Central memory CD8-positive, alpha-beta T cell (primary cell): ENCODE measurements at regions not wholly inside any gene's neighbourhood (a gene's known extent, or its start where the extent isn't known, plus 50 kb on each side); places are given as distances from the start of the nearest gene placed in this dataset.

Experiments used
- ATAC-seq: fragments of 150-1000 bp; cut with Tn5 transposase; replicated peaks from 2 replicates; pipeline ENCODE4 v1.10.0; 2022; ENCODE audit warnings: mild to moderate bottlenecking, moderate FRiP score, moderate number of reproducible peaks; ENCODE audit not compliant: poor library complexity, severe bottlenecking; ENCODE audit errors: extremely low read depth
- DNase-seq, 2 donors: peaks; one replicate each; pipeline ENCODE4 v3.0.0; 2021; ENCODE audit warnings: low spot score in 2 of 2
- H3K27ac Mint-ChIP-seq: one replicate; pipeline ENCODE4 v1.8.0; 2022; ENCODE audit warnings: low read depth, mild to moderate bottlenecking, moderate library complexity, mixed read lengths
- H3K27me3 Mint-ChIP-seq: one replicate; pipeline ENCODE4 v1.8.0; 2022; ENCODE audit warnings: mixed read lengths
- H3K36me3 Mint-ChIP-seq: one replicate; pipeline ENCODE4 v1.8.0; 2022; ENCODE audit warnings: mild to moderate bottlenecking, moderate library complexity, mixed read lengths; ENCODE audit not compliant: insufficient read depth
- H3K4me1 Mint-ChIP-seq: one replicate; pipeline ENCODE4 v1.8.0; 2022; ENCODE audit warnings: mixed read lengths
- H3K4me3 Mint-ChIP-seq: one replicate; pipeline ENCODE4 v1.8.0; 2022; ENCODE audit warnings: mild to moderate bottlenecking, moderate library complexity, mixed read lengths
- H3K9me3 Mint-ChIP-seq: one replicate; pipeline ENCODE4 v1.8.0; 2022; ENCODE audit warnings: mixed read lengths

DNA sequence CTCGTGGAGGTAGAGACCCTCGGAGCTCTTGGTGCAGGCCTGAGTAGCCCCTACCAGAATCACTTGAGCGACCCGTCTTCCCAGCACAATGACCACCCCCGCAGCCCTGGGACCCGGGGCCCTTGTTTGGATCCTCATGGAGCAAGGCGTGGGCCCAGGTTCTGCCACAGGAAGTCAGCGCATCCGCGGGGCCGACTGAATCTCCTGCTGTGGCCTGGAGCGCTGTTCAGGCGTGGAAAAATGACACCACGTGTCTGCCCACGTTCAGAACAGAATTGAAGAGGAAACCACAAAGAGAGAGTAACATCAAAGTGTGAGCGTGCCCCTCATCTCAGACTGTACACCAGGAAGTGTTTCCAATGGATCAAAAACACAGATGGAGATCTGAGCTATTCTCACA is 1479.2 kb downstream of the TBC1D22A start:
- H3K27ac Mint-ChIP-seq, result peak overlapping the region; percentile 71
- no peak for ATAC-seq

GRCh38 chr22:48240935-48241230 is 1478.4 kb downstream of the TBC1D22A start:
- ATAC-seq, result no peak
- no peak overlapping the region for H3K4me3 Mint-ChIP-seq

More for the DNA sequence above, 1479.2 kb downstream of the TBC1D22A start:
- Mint-ChIP-seq H3K36me3 (peaks cover 2% of the 10 kb centered on the region), H3K9me3 (no peaks in the 10 kb centered on the region), H3K4me3 (peak overlapping the region; percentile 59), H3K4me1 (peaks cover 47% of the 10 kb centered on the region), H3K27me3 (peaks cover 14% of the 10 kb centered on the region)
- no peak for DNase-seq

GRCh38 chr22:48240148-48240934 is 1477.9 kb downstream of the TBC1D22A start:
- DNase-seq (peak in 1 of 2 donors; percentile 0), ATAC-seq (no peak)
- H3K4me1 Mint-ChIP-seq, result peaks cover 39% of the 10 kb centered on the region
- H3K36me3 Mint-ChIP-seq, result peaks cover 2% of the 10 kb centered on the region
- no peak overlapping the region for H3K4me3 Mint-ChIP-seq
- H3K27ac Mint-ChIP-seq, result no peak overlapping the region
- H3K27me3 Mint-ChIP-seq, result peaks cover 7% of the 10 kb centered on the region
- no peaks in the 10 kb centered on the region for H3K9me3 Mint-ChIP-seq

More at GRCh38 chr22:48240935-48241230, 1478.4 kb downstream of the TBC1D22A start:
- Mint-ChIP-seq H3K9me3 (no peaks in the 10 kb centered on the region), H3K4me1 (peaks cover 43% of the 10 kb centered on the region), H3K27ac (no peak overlapping the region), H3K27me3 (peaks cover 8% of the 10 kb centered on the region), H3K36me3 (peaks cover 2% of the 10 kb centered on the region)
- DNase-seq, result no peak

DNA sequence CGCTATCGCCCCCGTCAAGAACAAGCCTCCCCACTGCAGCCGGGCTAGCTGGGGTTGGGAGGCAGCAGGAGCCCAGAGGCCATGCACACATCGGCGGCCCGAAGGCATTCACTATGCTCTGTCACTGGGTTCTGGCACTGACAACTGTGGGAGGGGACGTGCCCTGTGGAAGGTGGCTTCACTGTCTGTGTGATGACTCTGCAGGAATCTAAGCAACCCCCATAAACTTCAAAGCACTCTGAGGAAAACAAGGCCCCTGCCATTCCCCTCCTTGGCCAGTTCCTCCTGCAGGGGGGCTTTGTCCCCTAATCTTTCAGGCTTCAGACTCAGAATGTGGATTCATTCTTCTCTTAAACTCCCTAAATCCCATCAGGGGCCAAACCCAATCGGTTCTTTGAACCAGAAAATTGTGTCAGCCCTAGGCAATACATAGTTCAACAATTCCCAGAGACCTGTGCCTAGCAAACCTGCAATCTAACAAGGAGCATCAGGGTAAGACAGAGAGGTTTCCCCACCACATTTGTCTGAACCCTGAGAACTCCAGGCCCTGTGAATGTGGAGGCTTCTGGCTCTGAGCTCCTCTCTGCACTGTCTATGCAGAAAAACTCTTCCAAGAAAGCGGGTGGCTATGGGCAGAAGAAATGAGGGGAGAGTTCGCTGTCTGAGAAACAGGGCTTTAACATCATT is 1477.2 kb downstream of the TBC1D22A start:
- H3K9me3 Mint-ChIP-seq, result no peaks in the 10 kb centered on the region
- DNase-seq (peak in 1 of 2 donors; percentile 0), ATAC-seq (no peak)
- no peaks in the 10 kb centered on the region for H3K27me3 Mint-ChIP-seq
- no peak overlapping the region for H3K4me3 Mint-ChIP-seq
- H3K4me1 Mint-ChIP-seq, result peaks cover 32% of the 10 kb centered on the region
- no peak overlapping the region for H3K27ac Mint-ChIP-seq
- H3K36me3 Mint-ChIP-seq, result peaks cover 4% of the 10 kb centered on the region

GRCh38 chr22:48238966-48239365 is 1476.5 kb downstream of the TBC1D22A start:
- DNase-seq, result no peak
- Mint-ChIP-seq H3K27me3 (no peaks in the 10 kb centered on the region), H3K9me3 (peaks cover 2% of the 10 kb centered on the region), H3K4me1 (peaks cover 28% of the 10 kb centered on the region), H3K27ac (no peak overlapping the region), H3K36me3 (peaks cover 4% of the 10 kb centered on the region), H3K4me3 (no peak overlapping the region)
- no peak for ATAC-seq

GRCh38 chr22:48238284-48238915 is 1476.0 kb downstream of the TBC1D22A start:
- H3K27ac Mint-ChIP-seq, result no peak overlapping the region
- DNase-seq (no peak), ATAC-seq (no peak)
- peaks cover 4% of the 10 kb centered on the region for H3K36me3 Mint-ChIP-seq
- H3K4me1 Mint-ChIP-seq, result peaks cover 28% of the 10 kb centered on the region
- H3K27me3 Mint-ChIP-seq, result no peaks in the 10 kb centered on the region
- H3K4me3 Mint-ChIP-seq, result no peak overlapping the region
- H3K9me3 Mint-ChIP-seq, result peaks cover 7% of the 10 kb centered on the region

GRCh38 chr22:48237466-48238283 is 1475.2 kb downstream of the TBC1D22A start:
- peaks cover 24% of the 10 kb centered on the region for H3K4me1 Mint-ChIP-seq
- no peak overlapping the region for H3K27ac Mint-ChIP-seq
- H3K36me3 Mint-ChIP-seq, result peaks cover 4% of the 10 kb centered on the region
- DNase-seq (no peak), ATAC-seq (no peak)
- peaks cover 11% of the 10 kb centered on the region for H3K9me3 Mint-ChIP-seq
- H3K27me3 Mint-ChIP-seq, result peaks cover under 1% of the 10 kb centered on the region
- no peak overlapping the region for H3K4me3 Mint-ChIP-seq

- peaks cover 10% of the 10 kb centered on the region for H3K27me3 Mint-ChIP-seq
- peaks cover 1% of the 10 kb centered on the region for H3K36me3 Mint-ChIP-seq
- H3K9me3 Mint-ChIP-seq, result peaks cover 20% of the 10 kb centered on the region
- no peak for DNase-seq
- ATAC-seq, result no peak
- H3K4me3 Mint-ChIP-seq, result no peak overlapping the region
- no peak overlapping the region for H3K27ac Mint-ChIP-seq
- peaks cover 11% of the 10 kb centered on the region for H3K4me1 Mint-ChIP-seq
Observed at GRCh38 chr22:48236261-48236660, 1473.8 kb downstream of the TBC1D22A start.

DNA sequence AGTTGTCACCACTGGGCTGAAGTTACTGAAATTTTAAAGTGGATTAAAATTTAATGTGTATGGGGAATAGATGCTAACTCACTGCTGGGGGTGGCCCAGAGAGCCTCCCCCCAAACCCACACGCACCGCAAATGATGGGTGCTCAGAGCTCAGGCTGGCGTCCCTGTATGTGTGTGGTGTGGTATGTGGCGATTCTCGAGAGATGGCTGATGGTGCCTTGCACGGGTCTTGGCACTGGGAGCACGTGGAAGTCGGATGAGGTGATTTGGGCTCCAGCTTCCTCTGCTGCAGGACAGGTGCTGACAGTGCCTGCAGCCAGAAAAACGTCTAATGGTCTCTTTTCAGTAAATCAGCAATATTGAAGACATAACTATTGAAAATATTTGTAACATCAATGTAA is 1473.3 kb downstream of the TBC1D22A start:
- DNase-seq (no peak), ATAC-seq (no peak)
- H3K4me1 Mint-ChIP-seq, result peaks cover 6% of the 10 kb centered on the region
- H3K27ac Mint-ChIP-seq, result no peak overlapping the region
- H3K36me3 Mint-ChIP-seq, result peaks cover 1% of the 10 kb centered on the region
- H3K4me3 Mint-ChIP-seq, result no peak overlapping the region
- H3K27me3 Mint-ChIP-seq, result peaks cover 10% of the 10 kb centered on the region
- peaks cover 20% of the 10 kb centered on the region for H3K9me3 Mint-ChIP-seq

DNA sequence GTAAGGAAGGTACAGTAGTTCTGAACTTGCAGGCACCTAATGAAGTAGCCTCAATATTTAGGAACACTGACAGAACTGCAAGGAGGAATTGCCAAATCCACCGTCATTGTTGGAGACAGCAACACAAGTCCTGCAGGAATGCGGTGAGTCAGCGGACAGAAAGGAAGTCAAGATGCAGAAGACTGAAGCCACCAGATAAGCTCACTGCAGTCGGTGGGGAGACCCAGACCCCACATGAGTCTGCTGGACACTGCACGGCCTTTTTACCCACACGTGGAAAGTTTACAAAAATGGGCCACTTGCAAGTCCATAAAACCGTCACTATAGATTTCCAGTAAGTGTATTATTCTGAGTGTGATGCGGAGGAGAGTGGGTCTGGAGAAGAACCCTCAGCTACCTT is 1471.6 kb downstream of the TBC1D22A start:
- no peak for ATAC-seq
- no peaks in the 10 kb centered on the region for H3K4me1 Mint-ChIP-seq
- peaks cover 1% of the 10 kb centered on the region for H3K36me3 Mint-ChIP-seq
- peaks cover 20% of the 10 kb centered on the region for H3K9me3 Mint-ChIP-seq
- H3K27me3 Mint-ChIP-seq, result peaks cover 11% of the 10 kb centered on the region
- H3K27ac Mint-ChIP-seq, result no peak overlapping the region
- no peak overlapping the region for H3K4me3 Mint-ChIP-seq
- no peak for DNase-seq

- Mint-ChIP-seq H3K4me3 (no peak overlapping the region), H3K27ac (no peak overlapping the region), H3K27me3 (peaks cover 15% of the 10 kb centered on the region), H3K36me3 (peaks cover 1% of the 10 kb centered on the region), H3K9me3 (peaks cover 20% of the 10 kb centered on the region), H3K4me1 (no peaks in the 10 kb centered on the region)
- ATAC-seq (no peak), DNase-seq (no peak)
Observed at GRCh38 chr22:48233586-48233985, 1471.1 kb downstream of the TBC1D22A start.

DNA sequence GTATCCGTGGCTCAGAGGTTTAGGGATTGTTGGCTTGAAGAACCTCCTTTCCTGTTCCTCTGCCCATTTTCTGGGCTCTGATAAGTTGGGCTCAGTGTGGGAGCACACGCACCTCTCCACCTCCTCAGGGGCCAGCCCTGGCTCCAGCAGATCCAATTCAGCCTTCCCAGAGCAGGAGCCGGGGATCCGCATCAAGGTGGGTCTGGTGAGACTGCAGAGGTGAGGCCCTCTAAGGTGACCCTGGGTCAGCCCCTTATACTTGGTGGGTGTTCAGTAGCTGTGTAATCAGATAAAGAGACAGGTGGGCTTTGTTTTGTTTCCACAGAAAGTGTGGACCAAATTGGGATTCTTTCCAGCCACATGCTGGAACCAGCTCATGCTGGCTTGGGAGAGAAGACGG is 1466.0 kb downstream of the TBC1D22A start:
- peak in 1 of 2 donors; percentile 5 for DNase-seq
- Mint-ChIP-seq H3K27me3 (peaks cover 55% of the 10 kb centered on the region), H3K4me1 (no peaks in the 10 kb centered on the region), H3K4me3 (no peak overlapping the region), H3K9me3 (peaks cover 13% of the 10 kb centered on the region), H3K36me3 (no peaks in the 10 kb centered on the region), H3K27ac (no peak overlapping the region)
- no peak for ATAC-seq
